ENCODE measurements at regions not wholly inside any gene's neighbourhood (a gene's known extent, or its start where the extent isn't known, plus 50 kb on each side); places are given as distances from the start of the nearest gene placed in this dataset.

DNA sequence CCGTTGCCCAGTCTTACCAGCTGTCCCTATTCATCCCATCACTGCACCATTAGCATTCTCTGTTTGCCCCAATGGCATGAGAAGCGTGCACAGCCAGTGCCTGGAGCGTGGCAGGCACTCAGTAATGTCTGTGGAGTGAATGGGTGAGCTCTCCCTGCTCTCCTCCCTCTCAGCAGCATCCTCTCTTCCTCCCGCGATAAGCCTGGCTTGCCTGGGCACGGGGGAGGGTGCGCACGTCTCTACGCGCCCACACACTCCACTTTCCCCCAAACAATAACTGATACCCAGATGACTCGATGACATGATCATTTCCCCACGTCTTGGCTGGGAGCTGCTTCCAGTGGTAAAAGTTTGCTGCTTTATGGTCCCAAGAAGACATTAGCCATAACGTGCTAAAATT, 81.8 kb upstream of the LINGO1 start:
- TF ChIP-seq, protein P1, sequence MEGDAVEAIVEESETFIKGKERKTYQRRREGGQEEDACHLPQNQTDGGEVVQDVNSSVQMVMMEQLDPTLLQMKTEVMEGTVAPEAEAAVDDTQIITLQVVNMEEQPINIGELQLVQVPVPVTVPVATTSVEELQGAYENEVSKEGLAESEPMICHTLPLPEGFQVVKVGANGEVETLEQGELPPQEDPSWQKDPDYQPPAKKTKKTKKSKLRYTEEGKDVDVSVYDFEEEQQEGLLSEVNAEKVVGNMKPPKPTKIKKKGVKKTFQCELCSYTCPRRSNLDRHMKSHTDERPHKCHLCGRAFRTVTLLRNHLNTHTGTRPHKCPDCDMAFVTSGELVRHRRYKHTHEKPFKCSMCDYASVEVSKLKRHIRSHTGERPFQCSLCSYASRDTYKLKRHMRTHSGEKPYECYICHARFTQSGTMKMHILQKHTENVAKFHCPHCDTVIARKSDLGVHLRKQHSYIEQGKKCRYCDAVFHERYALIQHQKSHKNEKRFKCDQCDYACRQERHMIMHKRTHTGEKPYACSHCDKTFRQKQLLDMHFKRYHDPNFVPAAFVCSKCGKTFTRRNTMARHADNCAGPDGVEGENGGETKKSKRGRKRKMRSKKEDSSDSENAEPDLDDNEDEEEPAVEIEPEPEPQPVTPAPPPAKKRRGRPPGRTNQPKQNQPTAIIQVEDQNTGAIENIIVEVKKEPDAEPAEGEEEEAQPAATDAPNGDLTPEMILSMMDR (IDR thresholded peaks at IDR 0.05), result no peak
- no peak for ATAC-seq (ENCODE audit: low FRiP score)
- DNase-seq (ENCODE audit: low spot score), result no peak

DNA sequence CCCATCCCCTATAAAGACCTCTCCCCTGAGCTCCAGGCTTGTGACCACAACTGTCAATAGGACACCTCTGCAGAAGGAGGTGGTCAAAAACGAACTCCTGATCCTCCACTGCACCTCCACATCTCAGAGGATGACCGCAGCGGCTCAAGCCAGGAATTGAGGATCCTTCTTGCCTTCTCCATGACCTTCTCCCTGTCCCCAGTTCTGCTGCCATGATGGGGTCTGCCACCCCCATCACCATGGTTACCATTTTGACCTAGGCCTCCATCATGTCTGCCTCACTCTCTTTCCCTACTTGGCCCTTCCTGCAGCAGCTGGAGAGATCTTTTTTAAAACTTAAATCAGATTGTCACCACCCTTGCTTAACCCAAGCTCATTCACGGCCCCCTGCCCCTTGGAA, 81.3 kb upstream of the LINGO1 start:
- ATAC-seq (ENCODE audit: low FRiP score), result no peak
- no peak for DNase-seq (ENCODE audit: low spot score)
- TF ChIP-seq, protein P1 (IDR thresholded peaks at IDR 0.05), result no peak

DNA sequence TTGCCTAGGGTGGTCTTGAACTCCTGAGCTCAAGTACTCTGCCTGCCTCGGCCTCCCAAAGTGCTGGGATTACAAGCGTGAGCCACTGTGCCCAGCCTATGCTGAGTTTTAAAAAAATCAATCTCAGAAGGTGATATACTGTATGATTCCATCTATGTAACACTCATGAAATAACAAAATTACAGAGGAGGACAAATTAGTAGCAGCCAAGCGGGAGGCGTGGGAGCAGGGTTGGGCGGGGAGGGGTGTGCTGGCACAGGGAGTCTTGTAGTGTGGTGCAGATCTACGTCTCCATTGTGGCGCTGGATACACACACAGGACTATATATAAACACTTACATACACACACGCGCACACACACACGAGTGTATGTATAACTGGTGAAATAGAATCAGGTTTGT, 80.6 kb upstream of the LINGO1 start:
- TF ChIP-seq, protein P1 (IDR thresholded peaks at IDR 0.05), result no peak
- ATAC-seq (ENCODE audit: low FRiP score) (no peak), DNase-seq (ENCODE audit: low spot score) (no peak)

DNA sequence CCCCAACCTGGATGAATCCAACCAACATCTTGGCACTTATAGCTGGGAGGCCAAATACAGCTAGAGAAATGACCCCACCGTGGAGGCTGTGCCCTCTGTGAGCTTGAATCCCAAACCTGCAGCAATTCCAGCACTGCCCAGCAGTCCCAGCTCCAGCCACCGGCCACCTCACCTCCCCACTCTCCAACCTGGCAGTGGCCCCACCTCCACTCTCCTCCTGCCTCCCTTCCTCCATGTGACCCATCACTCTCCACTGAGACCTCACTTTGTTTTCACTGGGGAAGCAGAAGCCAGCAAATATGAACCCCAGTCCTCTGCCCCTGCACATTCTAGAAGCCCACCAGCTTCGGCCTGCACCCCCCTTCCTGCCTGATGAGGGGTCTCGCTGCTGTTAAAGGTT, 79.7 kb upstream of the LINGO1 start:
- no peak for ATAC-seq (ENCODE audit: low FRiP score)
- TF ChIP-seq, protein P1 (IDR thresholded peaks at IDR 0.05), result no peak
- no peak for DNase-seq (ENCODE audit: low spot score)

DNA sequence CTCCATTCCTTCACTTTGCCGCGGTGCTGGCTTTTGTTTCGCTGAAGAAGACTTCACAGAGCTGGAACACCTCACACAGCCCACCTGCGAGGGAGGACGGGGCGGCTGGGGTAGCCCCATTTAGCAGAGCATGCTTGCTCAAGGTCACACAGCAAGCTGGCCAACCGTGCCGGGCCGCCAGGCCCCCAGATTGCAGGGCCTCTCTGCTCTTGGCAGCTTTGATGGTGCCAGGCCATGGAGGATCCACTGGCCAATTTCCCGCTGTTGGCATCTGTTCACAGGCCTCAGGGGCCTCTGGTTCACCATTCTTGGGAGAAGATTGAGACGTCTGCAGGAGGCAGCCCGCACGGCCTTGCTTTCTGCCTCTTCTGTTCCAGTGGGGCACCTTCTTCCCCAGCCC, 77.9 kb upstream of the LINGO1 start:
- TF ChIP-seq, protein P1 (IDR thresholded peaks at IDR 0.05), result no peak
- ATAC-seq (ENCODE audit: low FRiP score) (no peak), DNase-seq (ENCODE audit: low spot score) (no peak)

DNA sequence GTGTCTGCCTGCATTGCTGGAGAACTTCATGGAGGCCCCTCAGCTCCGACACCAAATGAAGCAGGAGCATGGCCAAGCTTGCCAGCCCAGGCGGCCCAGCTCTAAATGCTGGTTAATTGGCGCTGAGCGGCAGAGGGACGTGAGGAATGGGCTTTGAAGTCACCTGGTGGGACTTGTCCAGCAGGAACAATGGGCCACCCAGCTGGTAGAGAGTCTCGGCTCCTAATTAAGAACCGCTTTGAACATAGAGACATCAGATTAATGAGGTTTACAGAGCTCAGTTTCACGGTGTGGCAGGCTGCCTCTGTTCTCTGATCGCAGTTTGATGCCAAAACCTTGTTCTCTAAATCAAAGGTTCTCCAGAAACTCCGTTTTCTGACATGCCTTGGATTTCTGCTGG, 77.5 kb upstream of the LINGO1 start:
- TF ChIP-seq, protein P1 (IDR thresholded peaks at IDR 0.05), result no peak
- no peak for DNase-seq (ENCODE audit: low spot score)
- ATAC-seq (ENCODE audit: low FRiP score), result no peak

DNA sequence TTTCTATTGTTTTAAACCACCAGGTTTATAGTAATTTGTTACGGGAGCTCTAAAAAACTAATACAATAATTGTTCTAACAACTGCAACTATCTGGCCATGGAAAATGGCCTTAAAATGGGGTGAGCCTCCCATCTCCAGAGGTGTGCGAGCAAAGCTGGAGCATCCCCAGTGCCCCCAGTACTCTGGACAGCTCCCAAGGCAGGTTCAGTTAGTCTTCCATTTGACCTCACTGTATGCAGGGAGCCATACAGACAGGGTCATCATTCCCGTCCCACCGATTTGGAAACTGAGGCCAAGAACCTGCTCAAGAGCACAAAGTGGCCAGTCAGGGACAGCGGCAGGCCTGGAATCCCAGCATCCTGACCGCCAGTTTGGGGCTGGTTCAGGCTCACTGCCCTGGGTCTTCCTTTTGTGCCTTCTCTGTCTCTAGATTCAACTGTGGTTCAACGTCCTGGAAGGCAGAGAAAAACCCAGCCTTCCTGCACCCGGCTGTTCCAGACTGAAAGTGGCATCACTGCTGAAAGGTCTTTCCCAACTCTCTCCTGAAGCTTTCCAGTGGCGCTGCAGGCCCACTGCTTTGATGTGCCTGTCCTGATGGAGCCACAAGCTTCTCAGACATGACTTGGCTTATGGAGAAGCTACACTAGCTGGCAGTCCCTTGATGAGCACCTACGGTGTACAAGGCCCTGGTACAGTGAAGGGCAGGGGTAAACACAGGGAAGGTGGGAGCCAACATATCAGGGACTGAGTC, 76.6 kb upstream of the LINGO1 start:
- TF ChIP-seq, protein P1 (IDR thresholded peaks at IDR 0.05), result no peak
- no peak for ATAC-seq (ENCODE audit: low FRiP score)
- DNase-seq (ENCODE audit: low spot score), result no peak
